GM18867 (cell line): ENCODE measurements at regions not wholly inside any gene's neighbourhood (a gene's known extent, or its start where the extent isn't known, plus 50 kb on each side); places are given as distances from the start of the nearest gene placed in this dataset.

Experiments used
- ATAC-seq: cut with Tn5 transposase; IDR thresholded peaks from one replicate; pipeline ENCODE4 v1.9.1; 2021; ENCODE audit warnings: mild to moderate bottlenecking, moderate library complexity; ENCODE audit not compliant: unreplicated experiment

GRCh38 chr14:101506926-101507835 is 54.1 kb upstream of the DIO3 start:
- ATAC-seq: no peak

- ATAC-seq: no peak
Measured at GRCh38 chr14:101507836-101508150, 53.5 kb upstream of the DIO3 start.

- ATAC-seq: no peak
Measured at GRCh38 chr14:101508196-101508947, 52.9 kb upstream of the DIO3 start.

GRCh38 chr14:101508948-101509729 is 52.2 kb upstream of the DIO3 start:
- ATAC-seq: no peak

GRCh38 chr14:101509730-101510371 is 51.4 kb upstream of the DIO3 start:
- no peak for ATAC-seq

- no peak for ATAC-seq
Measured at GRCh38 chr14:101511199-101511598, 50.1 kb upstream of the DIO3 start.
